ENCODE measurements at regions not wholly inside any gene's neighbourhood (a gene's known extent, or its start where the extent isn't known, plus 50 kb on each side); places are given as distances from the start of the nearest gene placed in this dataset.

GRCh38 chr3:34419801-34420200, 621.4 kb downstream of the PDCD6IP start:
- H3K4me3 ChIP-seq (ENCODE audit: low read depth, poor library complexity, severe bottlenecking) = no peak overlapping the region
- no peak for DNase-seq (ENCODE audit: low spot score in 2 of 2)
- WGBS, 2 donors = 40 to 77% methylated on average over 1 of the region's 1 CpG
- no peak for TF ChIP-seq CTCF (IDR thresholded peaks at IDR 0.05)
- no peak for TF ChIP-seq POLR2A (IDR thresholded peaks at IDR 0.05)
- intact Hi-C loops (cut with DNase I; ENCODE audit: low total_unique reads) = no loop called here

GRCh38 chr3:34421762-34422161, 623.3 kb downstream of the PDCD6IP start:
- no peak for TF ChIP-seq CTCF (IDR thresholded peaks at IDR 0.05)
- intact Hi-C loops (cut with DNase I; ENCODE audit: low total_unique reads) = no loop called here
- 76 to 80% methylated on average over 2 of the region's 2 CpGs for WGBS, 2 donors

DNA sequence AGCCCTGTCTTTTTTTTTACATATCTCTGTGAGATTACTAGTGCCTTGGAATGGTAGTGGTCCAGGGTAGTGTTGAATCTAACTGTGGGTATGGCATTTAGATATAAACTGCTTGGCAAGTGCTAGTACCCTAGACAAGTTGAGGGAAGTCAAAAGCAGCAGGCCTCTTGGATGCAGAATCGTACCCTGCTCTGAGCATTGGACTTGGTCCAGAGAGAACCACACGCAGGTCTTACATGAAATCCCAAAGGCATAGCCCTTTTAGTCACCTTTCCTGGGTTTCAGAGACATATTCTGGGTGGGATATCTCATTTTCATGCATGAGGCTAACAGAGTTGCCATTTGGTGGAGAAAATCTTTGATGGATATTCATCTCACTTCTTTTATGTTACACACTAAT, 641.4 kb downstream of the PDCD6IP start:
- no peak overlapping the region for H3K4me3 ChIP-seq (ENCODE audit: low read depth, poor library complexity, severe bottlenecking)
- TF ChIP-seq POLR2A (IDR thresholded peaks at IDR 0.05) (no peak), CTCF (IDR thresholded peaks at IDR 0.05) (no peak)
- WGBS, 2 donors = 63% methylated on average over 2 of the region's 2 CpGs
- intact Hi-C loops (cut with DNase I; ENCODE audit: low total_unique reads) = no loop called here
- DNase-seq (ENCODE audit: low spot score in 2 of 2) = no peak

More at GRCh38 chr3:34421762-34422161, 623.3 kb downstream of the PDCD6IP start:
- no peak for DNase-seq (ENCODE audit: low spot score in 2 of 2)
- no peak overlapping the region for H3K4me3 ChIP-seq (ENCODE audit: low read depth, poor library complexity, severe bottlenecking)

- no peak for DNase-seq (ENCODE audit: low spot score in 2 of 2)
- TF ChIP-seq CTCF (IDR thresholded peaks at IDR 0.05) (no peak), POLR2A (IDR thresholded peaks at IDR 0.05) (no peak)
Measured at GRCh38 chr3:34444137-34444536, 645.7 kb downstream of the PDCD6IP start.

GRCh38 chr3:34449305-34449704, 650.9 kb downstream of the PDCD6IP start:
- no peak overlapping the region for H3K4me3 ChIP-seq (ENCODE audit: low read depth, poor library complexity, severe bottlenecking)
- intact Hi-C loops (cut with DNase I; ENCODE audit: low total_unique reads) = no loop called here
- no peak for DNase-seq (ENCODE audit: low spot score in 2 of 2)
- WGBS, 2 donors = 61% methylated on average over 3 of the region's 3 CpGs
- TF ChIP-seq POLR2A (IDR thresholded peaks at IDR 0.05) = no peak
- TF ChIP-seq CTCF (IDR thresholded peaks at IDR 0.05) = no peak

More at GRCh38 chr3:34444137-34444536, 645.7 kb downstream of the PDCD6IP start:
- H3K4me3 ChIP-seq (ENCODE audit: low read depth, poor library complexity, severe bottlenecking) = no peak overlapping the region
- intact Hi-C loops (cut with DNase I; ENCODE audit: low total_unique reads) = no loop called here

DNA sequence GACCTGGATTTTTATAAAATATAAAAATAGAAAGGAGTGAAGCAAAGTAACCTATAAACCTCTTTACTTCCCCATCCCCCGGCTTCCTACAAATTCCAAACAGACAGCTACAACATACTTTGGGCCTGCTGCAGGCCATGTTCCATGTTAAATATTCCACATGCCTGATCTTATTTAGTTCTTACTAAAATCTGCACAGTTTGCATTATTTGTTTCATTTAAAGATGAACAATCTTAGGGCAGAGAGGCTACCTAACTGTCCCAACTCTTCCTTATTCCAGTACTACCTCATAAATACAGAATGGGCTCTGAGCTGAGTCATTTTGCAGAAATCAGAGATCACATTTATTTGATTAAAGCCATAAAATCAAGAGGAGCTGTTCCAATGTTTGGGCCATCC, 665.0 kb downstream of the PDCD6IP start:
- 50 to 57% methylated on average over 1 of the region's 1 CpG for WGBS, 2 donors
- intact Hi-C loops (cut with DNase I; ENCODE audit: low total_unique reads) = no loop called here
- no peak for DNase-seq (ENCODE audit: low spot score in 2 of 2)
- TF ChIP-seq CTCF (IDR thresholded peaks at IDR 0.05) (no peak), POLR2A (IDR thresholded peaks at IDR 0.05) (no peak)
- H3K4me3 ChIP-seq (ENCODE audit: low read depth, poor library complexity, severe bottlenecking) = no peak overlapping the region

Measured in lower leg skin (tissue), 4 donors.